Activated B cell treated with CpG ODN at 0.5 μM for 24 hours (primary cell): ENCODE measurements at regions not wholly inside any gene's neighbourhood (a gene's known extent, or its start where the extent isn't known, plus 50 kb on each side); places are given as distances from the start of the nearest gene placed in this dataset.

ENCODE experiments used
- ATAC-seq: fragments of 200-7000 bp; cut with Tn5 transposase; one replicate; pipeline ENCODE4 v1.10.0; 2021; ENCODE audit warnings: low read depth, mild to moderate bottlenecking, moderate library complexity
- CTCF ChIA-PET: fragments of 350-600 bp; sonication (Branson Sonifier 250); formaldehyde crosslinking; loops from one replicate; lab custom pipeline; 2021; ENCODE audit warnings: antibody characterized with exemption; lab: Charles Lee
- POLR2A ChIA-PET: fragments of 350-600 bp; sonication (Branson Sonifier 250); formaldehyde crosslinking; loops from one replicate; lab custom pipeline; 2021; ENCODE audit warnings: antibody characterized with exemption; lab: Charles Lee
- DNase-seq: peaks from one replicate; pipeline ENCODE4 v3.0.0; 2022
- H3K27ac Mint-ChIP-seq: one replicate; pipeline ENCODE4 v1.8.0; 2020; ENCODE audit warnings: mixed read lengths
- H3K27me3 Mint-ChIP-seq: one replicate; pipeline ENCODE4 v1.8.0; 2021; ENCODE audit warnings: mixed read lengths
- H3K36me3 Mint-ChIP-seq: one replicate; pipeline ENCODE4 v1.8.0; 2021; ENCODE audit warnings: low read depth, mixed read lengths
- H3K4me1 Mint-ChIP-seq: one replicate; pipeline ENCODE4 v1.8.0; 2021; ENCODE audit warnings: mixed read lengths
- H3K4me3 Mint-ChIP-seq: one replicate; pipeline ENCODE4 v1.8.0; 2020; ENCODE audit warnings: mild to moderate bottlenecking, mixed read lengths
- H3K9me3 Mint-ChIP-seq: one replicate; pipeline ENCODE4 v1.8.0; 2020; ENCODE audit warnings: mixed read lengths
- intact Hi-C: fragments of 100-400 bp; cut with micrococcal nuclease; formaldehyde crosslinking; loops from one replicate; pipeline ENCODE4 v1.15.1; 2024
- TF ChIP-seq, protein P1 (sequence below): fragments of 200-600 bp; IDR thresholded peaks from one replicate; pipeline ENCODE4 v1.8.0; 2022; ENCODE audit warnings: antibody characterized with exemption, mild to moderate bottlenecking

DNA sequence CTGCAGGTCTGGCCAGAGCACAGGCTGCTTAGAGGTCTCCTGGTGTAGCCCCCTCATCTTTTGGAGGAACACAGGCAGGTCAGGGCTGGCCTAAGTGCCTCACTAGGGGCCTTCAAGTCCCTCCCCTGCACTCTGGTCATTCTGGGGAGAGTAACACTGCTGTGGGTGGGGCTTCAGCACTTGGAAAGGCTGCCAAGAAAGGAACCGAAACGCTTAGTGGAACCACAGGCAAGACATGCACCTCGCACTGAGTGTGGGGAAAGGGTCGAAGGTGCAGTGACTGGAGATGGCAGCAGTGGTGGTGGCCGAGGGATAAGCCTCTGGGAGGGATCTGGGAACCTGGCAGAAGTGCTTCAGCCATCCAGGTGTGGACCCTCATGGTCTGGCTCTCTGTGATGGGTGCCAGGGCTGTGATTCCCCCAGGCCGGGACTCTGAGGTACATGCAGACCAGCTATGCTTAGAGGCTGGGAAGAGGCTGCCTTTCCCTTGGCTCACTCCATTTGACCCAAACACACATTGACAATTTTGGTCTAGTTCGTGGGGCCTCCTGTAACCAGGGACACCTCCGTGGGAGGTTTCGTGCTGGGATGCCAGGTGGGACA lies 182.9 kb upstream of the CSF3R start:
- intact Hi-C loops: no loop called here
- DNase-seq (no peak), ATAC-seq (no peak)

DNA sequence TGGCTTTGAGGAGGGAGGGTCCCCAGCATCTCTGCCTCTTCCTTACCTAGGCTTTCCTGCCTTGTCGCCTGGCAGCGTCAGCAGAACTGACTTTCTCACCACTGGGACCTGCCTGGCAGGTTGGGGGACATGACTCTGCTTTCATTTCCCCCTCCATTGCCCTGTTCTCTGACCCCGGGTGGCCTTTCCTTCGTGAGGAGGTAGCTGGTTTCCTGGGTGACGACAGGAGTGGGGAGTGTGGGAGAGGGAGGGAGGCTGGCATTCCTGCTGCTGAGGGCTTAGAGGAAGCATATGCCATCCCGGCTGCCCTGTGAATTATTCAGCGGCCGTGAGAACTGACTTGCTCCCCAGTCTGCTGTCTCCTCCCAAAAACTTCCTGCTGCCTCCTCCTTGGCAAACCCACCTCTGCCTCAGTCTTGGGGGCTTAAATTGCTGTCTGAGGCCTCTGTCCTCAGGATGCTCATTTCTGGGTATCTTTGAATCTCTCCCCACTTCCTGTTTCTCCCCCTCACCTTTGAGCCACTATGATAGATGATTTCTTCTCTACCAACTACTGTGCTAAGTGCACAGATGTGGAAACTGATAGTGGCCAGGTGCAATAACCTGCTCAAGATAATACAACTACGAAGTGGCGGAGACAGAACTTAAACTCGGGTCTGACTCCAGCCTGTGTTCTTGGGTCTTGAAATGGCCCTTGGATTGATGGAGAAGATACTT lies 182.0 kb upstream of the CSF3R start:
- ATAC-seq: no peak
- H3K4me1 Mint-ChIP-seq: peaks cover 13% of the 10 kb centered on the region
- ChIA-PET CTCF (no interaction called here), POLR2A (no interaction called here)
- H3K27ac Mint-ChIP-seq: no peak overlapping the region
- H3K9me3 Mint-ChIP-seq: no peaks in the 10 kb centered on the region
- H3K27me3 Mint-ChIP-seq: peaks cover 14% of the 10 kb centered on the region
- no peaks in the 10 kb centered on the region for H3K36me3 Mint-ChIP-seq
- no peak overlapping the region for H3K4me3 Mint-ChIP-seq
- intact Hi-C loops: no loop called here
- TF ChIP-seq, protein P1, sequence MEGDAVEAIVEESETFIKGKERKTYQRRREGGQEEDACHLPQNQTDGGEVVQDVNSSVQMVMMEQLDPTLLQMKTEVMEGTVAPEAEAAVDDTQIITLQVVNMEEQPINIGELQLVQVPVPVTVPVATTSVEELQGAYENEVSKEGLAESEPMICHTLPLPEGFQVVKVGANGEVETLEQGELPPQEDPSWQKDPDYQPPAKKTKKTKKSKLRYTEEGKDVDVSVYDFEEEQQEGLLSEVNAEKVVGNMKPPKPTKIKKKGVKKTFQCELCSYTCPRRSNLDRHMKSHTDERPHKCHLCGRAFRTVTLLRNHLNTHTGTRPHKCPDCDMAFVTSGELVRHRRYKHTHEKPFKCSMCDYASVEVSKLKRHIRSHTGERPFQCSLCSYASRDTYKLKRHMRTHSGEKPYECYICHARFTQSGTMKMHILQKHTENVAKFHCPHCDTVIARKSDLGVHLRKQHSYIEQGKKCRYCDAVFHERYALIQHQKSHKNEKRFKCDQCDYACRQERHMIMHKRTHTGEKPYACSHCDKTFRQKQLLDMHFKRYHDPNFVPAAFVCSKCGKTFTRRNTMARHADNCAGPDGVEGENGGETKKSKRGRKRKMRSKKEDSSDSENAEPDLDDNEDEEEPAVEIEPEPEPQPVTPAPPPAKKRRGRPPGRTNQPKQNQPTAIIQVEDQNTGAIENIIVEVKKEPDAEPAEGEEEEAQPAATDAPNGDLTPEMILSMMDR: no peak
- no peak for DNase-seq

More for the DNA sequence above, 182.9 kb upstream of the CSF3R start:
- H3K9me3 Mint-ChIP-seq: no peaks in the 10 kb centered on the region
- no peaks in the 10 kb centered on the region for H3K36me3 Mint-ChIP-seq
- no peak overlapping the region for H3K4me3 Mint-ChIP-seq
- POLR2A ChIA-PET: no interaction called here
- peaks cover 13% of the 10 kb centered on the region for H3K4me1 Mint-ChIP-seq
- H3K27ac Mint-ChIP-seq: no peak overlapping the region
- peaks cover 9% of the 10 kb centered on the region for H3K27me3 Mint-ChIP-seq
- TF ChIP-seq, protein P1: no peak
- CTCF ChIA-PET: no interaction called here

GRCh38 chr1:36663772-36664430 lies 181.2 kb upstream of the CSF3R start:
- no peak for DNase-seq
- Mint-ChIP-seq H3K4me1 (peaks cover 13% of the 10 kb centered on the region), H3K4me3 (no peak overlapping the region), H3K36me3 (no peaks in the 10 kb centered on the region), H3K9me3 (no peaks in the 10 kb centered on the region), H3K27me3 (peaks cover 15% of the 10 kb centered on the region), H3K27ac (no peak overlapping the region)
- ATAC-seq: peak; percentile 40
- intact Hi-C loops: no loop called here
- POLR2A ChIA-PET: no interaction called here
- CTCF ChIA-PET: no interaction called here
- TF ChIP-seq, protein P1: no peak

GRCh38 chr1:36658838-36659237 lies 176.1 kb upstream of the CSF3R start:
- TF ChIP-seq, protein P1: no peak
- H3K27me3 Mint-ChIP-seq: peaks cover 16% of the 10 kb centered on the region
- POLR2A ChIA-PET: no interaction called here

DNA sequence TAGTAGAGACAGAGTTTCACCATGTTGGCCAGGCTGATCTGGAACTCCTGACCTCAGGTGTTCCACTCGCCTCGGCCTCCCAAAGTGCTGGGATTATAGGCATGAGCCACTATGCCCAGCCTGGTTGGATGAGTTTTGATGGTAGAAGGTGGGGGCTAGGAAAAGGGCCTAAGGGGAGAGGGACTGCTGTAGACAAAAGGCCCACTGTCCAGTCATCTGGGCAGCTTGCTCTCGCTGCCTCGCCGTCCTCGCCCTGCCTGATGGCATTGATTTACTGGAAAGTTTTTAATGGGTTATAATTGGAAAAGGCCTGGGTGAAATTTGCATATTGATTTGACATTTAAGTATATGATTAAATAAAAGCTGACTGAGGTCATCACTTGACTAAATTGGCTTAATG lies 175.1 kb upstream of the CSF3R start:
- peaks cover 20% of the 10 kb centered on the region for H3K27me3 Mint-ChIP-seq
- H3K27ac Mint-ChIP-seq: no peak overlapping the region
- DNase-seq (no peak), ATAC-seq (no peak)
- H3K4me3 Mint-ChIP-seq: no peak overlapping the region
- no peaks in the 10 kb centered on the region for H3K36me3 Mint-ChIP-seq
- H3K4me1 Mint-ChIP-seq: no peaks in the 10 kb centered on the region
- no peaks in the 10 kb centered on the region for H3K9me3 Mint-ChIP-seq
- TF ChIP-seq, protein P1: no peak
- CTCF ChIA-PET: no interaction called here
- intact Hi-C loops: no loop called here
- POLR2A ChIA-PET: no interaction called here

More at GRCh38 chr1:36658838-36659237, 176.1 kb upstream of the CSF3R start:
- no peak overlapping the region for H3K27ac Mint-ChIP-seq
- CTCF ChIA-PET: no interaction called here
- H3K4me1 Mint-ChIP-seq: peaks cover 3% of the 10 kb centered on the region
- no peaks in the 10 kb centered on the region for H3K36me3 Mint-ChIP-seq
- DNase-seq (no peak), ATAC-seq (no peak)
- H3K4me3 Mint-ChIP-seq: no peak overlapping the region
- H3K9me3 Mint-ChIP-seq: no peaks in the 10 kb centered on the region
- intact Hi-C loops: no loop called here
